Testis (tissue), 2 donors: ENCODE measurements at regions not wholly inside any gene's neighbourhood (a gene's known extent, or its start where the extent isn't known, plus 50 kb on each side); places are given as distances from the start of the nearest gene placed in this dataset.

ENCODE experiments used
- POLR2A ChIP-seq: fragments of 450-650 bp; IDR thresholded peaks from one replicate; pipeline ENCODE4 v1.6.1; 2017; ENCODE audit warnings: antibody characterized with exemption, mild to moderate bottlenecking, moderate library complexity
- TF ChIP-seq, protein P1 (sequence below), 3 experiments: fragments of 450-650 bp in 2 of 3; fragments of 200-600 bp in 1 of 3; sonication (generic) in 1 of 3; IDR thresholded peaks; one replicate each; pipeline ENCODE4 v1.5.1; 2016 to 2019; ENCODE audit warnings: antibody characterized with exemption in 3 of 3, mild to moderate bottlenecking in 2 of 3, moderate library complexity in 1 of 3

DNA sequence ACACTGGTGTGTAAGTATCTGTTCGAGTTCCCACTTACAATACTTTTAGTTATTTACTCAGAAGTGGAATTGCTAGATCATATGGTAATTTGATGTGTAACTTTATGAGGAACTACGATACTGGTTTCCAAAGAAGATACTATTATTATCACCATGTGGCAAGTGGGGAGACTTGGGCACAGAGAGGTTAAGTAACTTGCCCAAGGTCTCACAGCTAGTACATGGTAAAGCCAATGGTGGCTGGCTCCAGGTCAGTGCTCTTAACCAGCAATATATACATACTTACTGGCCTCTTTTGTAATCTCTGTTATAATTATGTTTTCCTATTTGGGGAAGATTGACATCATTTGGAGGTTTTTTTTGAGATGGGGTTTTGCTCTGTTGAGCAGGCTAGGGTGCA, 138.9 kb upstream of the HNRNPU start:
- TF ChIP-seq, protein P1, sequence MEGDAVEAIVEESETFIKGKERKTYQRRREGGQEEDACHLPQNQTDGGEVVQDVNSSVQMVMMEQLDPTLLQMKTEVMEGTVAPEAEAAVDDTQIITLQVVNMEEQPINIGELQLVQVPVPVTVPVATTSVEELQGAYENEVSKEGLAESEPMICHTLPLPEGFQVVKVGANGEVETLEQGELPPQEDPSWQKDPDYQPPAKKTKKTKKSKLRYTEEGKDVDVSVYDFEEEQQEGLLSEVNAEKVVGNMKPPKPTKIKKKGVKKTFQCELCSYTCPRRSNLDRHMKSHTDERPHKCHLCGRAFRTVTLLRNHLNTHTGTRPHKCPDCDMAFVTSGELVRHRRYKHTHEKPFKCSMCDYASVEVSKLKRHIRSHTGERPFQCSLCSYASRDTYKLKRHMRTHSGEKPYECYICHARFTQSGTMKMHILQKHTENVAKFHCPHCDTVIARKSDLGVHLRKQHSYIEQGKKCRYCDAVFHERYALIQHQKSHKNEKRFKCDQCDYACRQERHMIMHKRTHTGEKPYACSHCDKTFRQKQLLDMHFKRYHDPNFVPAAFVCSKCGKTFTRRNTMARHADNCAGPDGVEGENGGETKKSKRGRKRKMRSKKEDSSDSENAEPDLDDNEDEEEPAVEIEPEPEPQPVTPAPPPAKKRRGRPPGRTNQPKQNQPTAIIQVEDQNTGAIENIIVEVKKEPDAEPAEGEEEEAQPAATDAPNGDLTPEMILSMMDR (IDR thresholded peaks at IDR 0.05): no peak
- TF ChIP-seq POLR2A: no peak
